NCI-H2171 treated with DMSO at 0.1 percent for 48 hours (cell line): ENCODE measurements at regions not wholly inside any gene's neighbourhood (a gene's known extent, or its start where the extent isn't known, plus 50 kb on each side); places are given as distances from the start of the nearest gene placed in this dataset.
"Not testable (repeated sequence)": the region's sequence is repeated elsewhere in the genome, so short reads cannot be mapped to it uniquely, and the experiment has no call there.

ENCODE experiments used
- DNase-seq: peaks from one replicate; lab custom pipeline; 2025; lab: John Stamatoyannopoulos, UW

DNA sequence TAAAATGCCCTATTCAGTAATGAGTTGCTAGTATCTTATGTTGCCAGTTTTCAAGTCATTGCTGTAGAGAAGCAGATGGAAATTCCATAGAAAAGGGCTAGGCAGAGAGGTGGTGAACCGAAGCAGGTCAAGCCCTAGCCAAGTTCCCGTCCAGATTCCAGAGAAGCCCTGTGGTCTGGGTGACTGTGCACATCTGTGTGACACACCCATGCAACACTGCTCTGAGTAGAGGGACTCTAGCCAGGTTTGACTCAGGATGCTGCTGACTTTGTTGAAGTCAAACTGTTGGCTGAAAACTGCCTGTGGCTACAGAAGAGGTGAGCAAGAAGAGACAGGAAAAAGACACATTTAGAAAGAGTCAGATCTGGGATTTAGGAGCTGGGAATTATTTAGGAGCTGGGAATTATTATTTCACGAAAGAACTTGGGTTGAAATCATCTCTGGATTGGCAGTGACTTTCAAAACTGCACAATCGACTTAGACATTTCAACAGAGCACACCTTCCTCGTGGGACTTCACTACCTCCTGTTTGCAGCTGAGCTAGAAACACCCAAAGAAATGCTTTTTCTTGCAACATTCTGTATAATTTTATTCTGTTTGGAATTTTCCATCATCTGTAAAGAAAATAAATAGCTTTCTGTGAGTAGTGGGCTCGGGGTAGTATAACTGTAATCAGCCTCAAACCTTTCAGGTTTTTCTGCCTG lies 149.1 kb upstream of the PRKCQ start:
- no peak for DNase-seq

- DNase-seq: no peak
Observed at GRCh38 chr10:6726924-6727323, 146.8 kb upstream of the PRKCQ start.

DNA sequence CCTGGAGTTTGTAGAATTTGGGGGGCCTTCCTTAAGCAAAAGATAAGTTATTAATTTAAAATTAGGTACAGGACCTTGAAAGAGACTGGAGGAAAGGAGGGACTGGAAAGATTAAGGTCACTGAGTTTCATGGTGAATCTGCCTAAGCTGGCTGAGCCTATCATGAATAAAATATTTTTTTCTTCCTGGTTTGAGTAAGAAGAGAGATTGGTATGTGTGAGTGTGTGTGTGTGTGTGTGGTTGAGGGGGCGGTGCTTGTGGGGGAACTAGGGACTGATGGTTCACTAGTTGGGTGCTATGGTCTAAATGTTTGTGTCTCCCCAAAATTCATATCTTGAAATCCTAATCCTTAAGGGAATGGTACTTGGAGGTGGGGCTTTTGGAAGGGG lies 142.5 kb upstream of the PRKCQ start:
- no peak for DNase-seq

GRCh38 chr10:6721964-6722615 lies 142.0 kb upstream of the PRKCQ start:
- DNase-seq: no peak

DNA sequence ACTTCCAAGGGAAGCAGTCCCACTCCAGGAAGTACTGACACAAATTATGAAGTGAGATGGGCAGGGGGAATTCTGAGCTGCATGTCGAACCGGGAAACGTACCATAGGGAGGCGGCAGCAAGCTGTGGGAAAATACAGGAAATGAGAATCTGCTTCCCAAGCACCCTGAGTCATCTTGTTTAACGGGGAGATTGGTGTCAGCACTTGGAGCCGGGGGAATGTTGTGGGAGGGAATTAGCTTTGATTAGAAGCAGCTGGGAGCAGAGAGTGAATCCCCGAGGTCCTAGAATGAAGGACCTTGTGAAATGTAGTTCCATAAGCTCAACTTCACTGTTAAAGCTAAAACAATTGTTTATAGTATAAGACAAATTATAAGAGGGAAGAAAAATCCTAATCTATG lies 141.4 kb upstream of the PRKCQ start:
- DNase-seq: no peak

- DNase-seq: no peak
Observed at GRCh38 chr10:6719561-6719960, 139.5 kb upstream of the PRKCQ start.

DNA sequence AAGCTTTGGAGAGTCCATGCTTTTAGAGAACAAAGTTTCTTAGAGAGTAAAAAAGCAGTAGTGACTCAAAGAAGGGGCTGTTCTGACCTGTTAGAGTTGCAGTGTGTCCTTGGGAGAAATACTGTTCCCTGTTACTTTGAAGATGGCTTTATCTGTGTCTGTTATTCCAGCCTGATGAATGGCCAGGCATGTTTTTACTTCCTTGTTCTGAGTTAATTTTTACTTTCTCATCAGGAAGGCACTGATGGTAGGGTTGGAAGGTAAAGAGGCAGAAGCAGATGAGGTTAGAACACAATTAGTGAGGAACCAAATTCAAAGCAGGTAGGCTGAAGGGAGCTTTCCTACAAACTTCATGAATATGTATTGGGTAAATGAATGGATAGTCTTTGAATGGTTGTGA lies 138.5 kb upstream of the PRKCQ start:
- no peak for DNase-seq

- no peak for DNase-seq
Observed at GRCh38 chr10:6716516-6716915, 136.4 kb upstream of the PRKCQ start.

- no peak for DNase-seq
Observed at GRCh38 chr10:6713716-6714115, 133.6 kb upstream of the PRKCQ start.

- DNase-seq: no peak
Observed at GRCh38 chr10:6713120-6713519, 133.0 kb upstream of the PRKCQ start.

DNA sequence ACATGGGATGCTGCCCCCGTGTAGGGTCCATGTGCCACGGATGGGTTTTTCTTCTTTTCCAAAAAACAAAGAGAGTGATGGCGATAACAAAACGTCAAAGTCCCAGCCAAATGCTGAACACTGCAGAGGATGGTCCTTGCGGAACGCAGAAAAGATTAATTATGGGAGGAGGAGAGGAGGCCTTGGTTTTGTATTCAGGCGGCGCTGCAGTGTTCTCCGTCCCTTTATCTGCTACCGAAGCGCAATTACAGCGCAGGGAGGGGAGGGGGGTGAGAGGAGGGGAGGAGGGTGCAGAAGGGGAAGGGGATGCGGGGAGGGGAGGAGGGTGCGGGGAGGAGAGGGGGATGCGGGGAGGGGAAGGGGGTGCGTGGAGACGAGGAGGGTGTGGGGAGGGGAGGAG lies 131.8 kb upstream of the PRKCQ start:
- no peak for DNase-seq

DNA sequence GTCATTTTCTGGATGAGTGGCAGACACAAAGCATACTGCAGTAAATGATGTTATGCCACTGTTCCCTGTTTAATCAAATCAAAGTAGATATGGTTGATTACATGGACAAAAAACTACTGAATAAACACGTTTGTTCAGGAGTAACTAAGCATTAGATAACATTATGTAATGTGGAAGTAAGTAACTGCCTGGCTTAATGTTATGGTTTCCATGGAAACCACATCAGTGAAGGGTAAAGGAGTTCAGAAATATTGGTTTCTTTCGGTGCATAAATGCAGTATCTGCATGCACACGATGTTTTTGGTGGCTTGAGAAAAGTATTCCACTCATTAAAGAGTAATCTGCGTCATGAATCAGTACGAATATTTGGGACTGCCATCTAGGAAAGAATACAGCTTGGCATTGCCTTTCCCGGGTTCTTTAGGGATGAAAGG lies 131.3 kb upstream of the PRKCQ start:
- DNase-seq: no peak

GRCh38 chr10:6707352-6707751 lies 127.3 kb upstream of the PRKCQ start:
- no peak for DNase-seq

GRCh38 chr10:6706725-6707124 lies 126.6 kb upstream of the PRKCQ start:
- DNase-seq: no peak

- DNase-seq: no peak
Observed at GRCh38 chr10:6704896-6705295, 124.8 kb upstream of the PRKCQ start.

DNA sequence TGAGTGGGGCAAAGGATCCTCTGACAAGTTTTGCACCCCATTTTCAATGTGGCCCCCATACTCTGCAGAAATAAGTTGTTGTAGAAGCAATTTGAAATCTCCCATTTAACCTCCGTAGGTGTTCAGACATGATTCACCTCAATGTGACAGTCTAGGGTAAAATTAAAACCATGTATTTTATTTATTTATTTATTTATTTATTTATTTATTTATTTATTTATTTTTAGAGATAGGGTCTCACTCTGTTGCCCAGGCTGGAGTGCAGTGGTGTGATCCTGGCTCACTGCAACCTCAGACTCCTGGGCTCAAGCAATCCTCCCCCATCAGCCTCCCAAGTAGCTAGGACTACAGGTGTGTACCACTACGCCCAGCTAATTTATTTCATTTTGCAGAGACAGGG lies 122.8 kb upstream of the PRKCQ start:
- DNase-seq: not testable (repeated sequence)

DNA sequence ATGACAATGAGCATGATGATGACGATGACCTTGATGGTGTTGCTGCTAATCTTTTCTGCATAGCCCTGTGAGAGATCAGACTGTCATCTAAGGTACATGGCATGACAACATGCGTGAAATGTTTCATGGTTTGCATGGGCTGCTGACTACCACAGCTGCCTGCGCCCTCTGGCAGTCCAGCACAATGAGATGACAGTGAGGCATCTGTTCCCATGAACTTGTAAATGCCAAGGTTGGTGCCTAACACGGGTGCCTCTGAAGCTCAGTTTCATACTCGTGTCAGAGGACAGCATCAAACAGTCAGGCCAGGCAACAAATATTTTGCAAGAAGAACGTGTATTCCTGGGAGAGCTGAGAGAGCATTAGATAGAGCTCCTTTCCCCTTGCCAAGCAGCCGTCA lies 122.0 kb upstream of the PRKCQ start:
- no peak for DNase-seq

- no peak for DNase-seq
Observed at GRCh38 chr10:6701289-6701688, 121.2 kb upstream of the PRKCQ start.

DNA sequence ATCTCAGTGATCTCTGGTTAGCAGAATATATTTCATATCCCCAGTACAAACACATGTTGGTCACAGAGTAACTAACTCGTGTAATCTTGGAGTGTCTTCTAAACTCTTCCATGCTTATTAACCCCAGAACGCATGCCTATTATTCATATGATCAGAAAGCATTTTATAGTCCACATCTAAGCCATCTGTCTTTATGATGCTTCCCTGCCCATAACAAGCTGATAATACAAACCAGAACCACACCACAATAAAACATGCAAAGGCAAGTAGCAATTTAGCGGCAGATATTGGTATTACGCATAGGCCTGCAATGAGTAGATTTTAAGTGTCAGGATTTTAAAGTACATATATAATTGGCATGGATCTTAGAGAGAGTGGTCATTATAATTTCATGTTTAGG lies 120.0 kb upstream of the PRKCQ start:
- no peak for DNase-seq

DNA sequence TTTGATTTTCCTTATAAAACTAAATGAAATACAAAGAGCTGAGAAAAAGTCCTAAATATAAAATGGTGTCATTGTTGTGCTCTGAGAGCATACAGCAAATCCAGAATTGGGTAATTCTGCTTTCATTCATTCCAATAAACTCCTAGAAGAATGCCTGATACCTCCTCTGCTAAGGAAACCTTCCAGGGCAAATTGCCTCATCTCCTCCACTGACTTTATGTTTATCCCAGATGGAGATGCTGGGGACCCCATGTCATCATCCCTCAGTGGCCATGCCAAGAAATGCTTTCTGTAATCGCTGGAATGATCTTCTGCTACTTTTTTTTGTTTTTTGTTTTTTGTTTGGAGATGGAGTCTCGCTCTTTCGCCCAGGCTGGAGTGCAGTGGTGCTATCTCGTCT lies 119.3 kb upstream of the PRKCQ start:
- DNase-seq: no peak

GRCh38 chr10:6695519-6695918 lies 115.4 kb upstream of the PRKCQ start:
- DNase-seq: no peak

DNA sequence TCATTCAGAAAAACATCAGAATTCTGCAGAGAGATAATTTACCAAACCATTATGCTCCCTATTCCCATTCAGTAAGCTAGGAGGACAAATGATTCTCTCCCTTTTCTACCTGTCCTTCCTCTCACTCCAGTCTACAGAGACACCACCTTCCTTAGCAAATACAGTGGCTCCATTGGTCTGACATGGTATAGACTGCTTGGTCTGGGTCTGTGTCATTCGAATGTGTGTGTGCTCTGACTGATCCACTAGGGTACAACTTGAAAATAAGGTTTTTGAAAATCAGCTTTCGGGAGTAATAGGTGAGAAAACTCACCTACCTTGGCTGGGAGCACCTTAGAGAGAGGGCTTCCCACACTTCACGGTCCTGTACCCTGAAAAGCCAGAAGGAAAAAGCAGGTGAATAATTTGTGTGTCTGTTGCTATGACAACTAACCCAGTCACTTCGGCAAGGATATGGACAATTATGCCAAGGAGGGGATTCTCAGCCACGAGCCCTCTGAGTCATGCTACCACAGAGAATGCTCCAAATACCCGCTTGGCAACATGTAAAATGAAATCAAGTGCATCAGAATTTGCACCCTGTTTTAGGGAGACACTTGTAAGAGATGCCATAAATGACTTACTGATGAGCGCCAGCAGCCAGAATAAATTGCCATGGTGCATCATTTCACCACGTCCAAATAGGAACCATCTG lies 114.5 kb upstream of the PRKCQ start:
- DNase-seq: no peak

DNA sequence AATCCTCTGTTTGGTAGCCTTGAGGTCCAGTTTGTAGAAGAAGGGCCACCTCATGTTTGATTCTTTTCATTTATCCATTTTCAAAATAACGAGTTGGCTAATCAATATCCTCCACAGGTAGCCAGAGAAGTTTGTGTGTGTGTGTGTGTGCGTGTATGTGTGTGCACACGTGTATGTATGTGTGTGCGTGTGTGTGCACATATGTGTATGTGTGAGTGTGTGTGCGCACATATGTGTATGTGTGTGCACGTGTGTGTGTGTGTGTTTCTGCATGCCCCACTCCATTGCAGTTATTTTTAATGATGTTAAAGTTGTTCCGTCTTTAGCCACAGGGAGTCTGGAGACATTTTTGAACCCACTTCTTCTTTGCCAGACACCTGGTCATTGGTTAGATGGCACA lies 112.8 kb upstream of the PRKCQ start:
- DNase-seq: no peak
